OCI-LY7 (cell line): ENCODE measurements at regions not wholly inside any gene's neighbourhood (a gene's known extent, or its start where the extent isn't known, plus 50 kb on each side); places are given as distances from the start of the nearest gene placed in this dataset.

Source experiments
- CTCF ChIP-seq: fragments of 200-600 bp; sonication (generic); conservative IDR thresholded peaks from 2 replicates; pipeline ENCODE4 v1.5.1; 2014; ENCODE audit warnings: mild to moderate bottlenecking, antibody characterized with exemption, low read length, moderate library complexity, mixed read lengths
- EZH2phosphoT487 ChIP-seq: fragments of 200-600 bp; sonication (generic); IDR thresholded peaks from 2 replicates; pipeline ENCODE4 v1.6.1; 2018; ENCODE audit warnings: low read depth, borderline replicate concordance, mild to moderate bottlenecking, mixed run types, antibody characterized with exemption, low read length, moderate library complexity, mixed read lengths

DNA sequence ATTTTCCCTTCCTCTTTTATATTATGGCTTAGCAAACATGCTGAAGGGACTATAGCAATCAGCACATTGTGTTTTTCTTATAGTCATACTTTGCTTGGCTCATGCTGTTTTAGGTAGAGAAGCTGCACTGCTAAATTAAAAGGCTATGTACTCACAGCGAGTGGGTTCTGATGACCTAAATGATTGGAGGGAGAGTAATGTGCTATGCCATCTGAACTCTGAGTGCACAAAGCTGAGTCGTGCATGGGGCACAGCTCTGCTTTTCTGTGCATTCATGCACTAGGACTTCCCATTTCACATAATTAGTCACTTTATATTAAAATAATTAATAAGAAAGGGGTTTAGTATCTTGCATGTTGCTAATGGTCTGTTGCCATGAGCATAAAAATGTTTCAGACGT, 132.7 kb upstream of the ADGRL3 start:
- TF ChIP-seq CTCF (no peak), EZH2phosphoT487 (no peak)
